Effector memory CD4-positive, alpha-beta T cell (primary cell): ENCODE measurements at regions not wholly inside any gene's neighbourhood (a gene's known extent, or its start where the extent isn't known, plus 50 kb on each side); places are given as distances from the start of the nearest gene placed in this dataset.

Source experiments
- DNase-seq, 3 donors: peaks; one replicate each; pipeline ENCODE4 v3.0.0-alpha.2; 2020
- H3K27ac ChIP-seq: 2 replicates; pipeline ENCODE4 v1.7.0; 2013; ENCODE audit warnings: mild to moderate bottlenecking, low read length, moderate library complexity; ENCODE audit not compliant: insufficient read depth, poor library complexity, severe bottlenecking
- H3K27me3 ChIP-seq: replicated peaks from 2 replicates; pipeline ENCODE4 v1.7.0; 2013; ENCODE audit warnings: mild to moderate bottlenecking, low read length; ENCODE audit not compliant: insufficient read depth, control insufficient read depth, poor library complexity, severe bottlenecking
- H3K36me3 ChIP-seq: 2 replicates; pipeline ENCODE4 v1.7.0; 2013; ENCODE audit warnings: mild to moderate bottlenecking, low read length, moderate library complexity; ENCODE audit not compliant: control insufficient read depth, insufficient read depth
- H3K4me1 ChIP-seq: 2 replicates; pipeline ENCODE4 v1.7.0; 2013; ENCODE audit warnings: low read length, mild to moderate bottlenecking; ENCODE audit not compliant: control insufficient read depth, insufficient read depth, poor library complexity, severe bottlenecking
- H3K4me3 ChIP-seq: 2 replicates; pipeline ENCODE4 v1.7.0; 2013; ENCODE audit warnings: low read length, low read depth, mild to moderate bottlenecking; ENCODE audit not compliant: insufficient read depth, poor library complexity, severe bottlenecking
- H3K9me3 ChIP-seq: 2 replicates; pipeline ENCODE4 v1.7.0; 2013; ENCODE audit warnings: mild to moderate bottlenecking, low read length, moderate library complexity; ENCODE audit not compliant: control insufficient read depth

- no peaks in the 10 kb centered on the region for H3K9me3 ChIP-seq
- no peak overlapping the region for H3K4me3 ChIP-seq
- no peaks in the 10 kb centered on the region for H3K4me1 ChIP-seq
- no peaks in the 10 kb centered on the region for H3K36me3 ChIP-seq
- no peaks in the 10 kb centered on the region for H3K27me3 ChIP-seq
- H3K27ac ChIP-seq = no peak overlapping the region
- DNase-seq = no peak
These were observed 204.8 kb upstream of the SESN3 start for GRCh38 chr11:95435628-95436353.

- Histone ChIP-seq H3K9me3 (no peaks in the 10 kb centered on the region), H3K4me3 (no peak overlapping the region), H3K36me3 (no peaks in the 10 kb centered on the region), H3K27ac (no peak overlapping the region), H3K4me1 (no peaks in the 10 kb centered on the region), H3K27me3 (no peaks in the 10 kb centered on the region)
- DNase-seq = no peak
These were observed 204.2 kb upstream of the SESN3 start for GRCh38 chr11:95435192-95435591.

GRCh38 chr11:95434489-95435057 is 203.6 kb upstream of the SESN3 start:
- no peak for DNase-seq
- Histone ChIP-seq H3K36me3 (no peaks in the 10 kb centered on the region), H3K27me3 (no peaks in the 10 kb centered on the region), H3K27ac (no peak overlapping the region), H3K9me3 (no peaks in the 10 kb centered on the region), H3K4me3 (no peak overlapping the region), H3K4me1 (no peaks in the 10 kb centered on the region)

GRCh38 chr11:95434009-95434408 is 203.0 kb upstream of the SESN3 start:
- Histone ChIP-seq H3K27ac (no peak overlapping the region), H3K27me3 (no peaks in the 10 kb centered on the region), H3K9me3 (no peaks in the 10 kb centered on the region), H3K4me1 (no peaks in the 10 kb centered on the region), H3K36me3 (no peaks in the 10 kb centered on the region), H3K4me3 (no peak overlapping the region)
- no peak for DNase-seq

GRCh38 chr11:95432714-95433503 is 201.9 kb upstream of the SESN3 start:
- H3K27ac ChIP-seq = no peak overlapping the region
- no peak for DNase-seq
- no peak overlapping the region for H3K4me3 ChIP-seq
- H3K4me1 ChIP-seq = no peaks in the 10 kb centered on the region
- no peaks in the 10 kb centered on the region for H3K27me3 ChIP-seq
- H3K36me3 ChIP-seq = no peaks in the 10 kb centered on the region
- no peaks in the 10 kb centered on the region for H3K9me3 ChIP-seq

GRCh38 chr11:95429376-95429907 is 198.4 kb upstream of the SESN3 start:
- Histone ChIP-seq H3K4me3 (no peak overlapping the region), H3K9me3 (no peaks in the 10 kb centered on the region), H3K36me3 (no peaks in the 10 kb centered on the region), H3K27ac (no peak overlapping the region), H3K4me1 (no peaks in the 10 kb centered on the region), H3K27me3 (no peaks in the 10 kb centered on the region)
- no peak for DNase-seq

- Histone ChIP-seq H3K27ac (no peak overlapping the region), H3K27me3 (no peaks in the 10 kb centered on the region), H3K4me3 (no peak overlapping the region), H3K4me1 (no peaks in the 10 kb centered on the region), H3K36me3 (no peaks in the 10 kb centered on the region), H3K9me3 (no peaks in the 10 kb centered on the region)
- no peak for DNase-seq
These were observed 195.9 kb upstream of the SESN3 start for GRCh38 chr11:95426823-95427462.

- H3K27me3 ChIP-seq = no peaks in the 10 kb centered on the region
- H3K36me3 ChIP-seq = no peaks in the 10 kb centered on the region
- DNase-seq = no peak
- no peaks in the 10 kb centered on the region for H3K4me1 ChIP-seq
- no peak overlapping the region for H3K4me3 ChIP-seq
- no peak overlapping the region for H3K27ac ChIP-seq
- no peaks in the 10 kb centered on the region for H3K9me3 ChIP-seq
These were observed 188.9 kb upstream of the SESN3 start for GRCh38 chr11:95419915-95420314.

GRCh38 chr11:95418916-95419315 is 187.9 kb upstream of the SESN3 start:
- Histone ChIP-seq H3K36me3 (no peaks in the 10 kb centered on the region), H3K27me3 (no peaks in the 10 kb centered on the region), H3K4me3 (no peak overlapping the region)

More at GRCh38 chr11:95418916-95419315, 187.9 kb upstream of the SESN3 start:
- DNase-seq = no peak
- H3K4me1 ChIP-seq = no peaks in the 10 kb centered on the region
- no peak overlapping the region for H3K27ac ChIP-seq
- no peaks in the 10 kb centered on the region for H3K9me3 ChIP-seq
